HuH-7 (cell line): ENCODE measurements at regions not wholly inside any gene's neighbourhood (a gene's known extent, or its start where the extent isn't known, plus 50 kb on each side); places are given as distances from the start of the nearest gene placed in this dataset.
"Not testable (repeated sequence)": the region's sequence is repeated elsewhere in the genome, so short reads cannot be mapped to it uniquely, and the experiment has no call there.

Experiments
- DNase-seq: peaks from one replicate; pipeline ENCODE4 v3.0.0; 2011; ENCODE audit warnings: low spot score

DNA sequence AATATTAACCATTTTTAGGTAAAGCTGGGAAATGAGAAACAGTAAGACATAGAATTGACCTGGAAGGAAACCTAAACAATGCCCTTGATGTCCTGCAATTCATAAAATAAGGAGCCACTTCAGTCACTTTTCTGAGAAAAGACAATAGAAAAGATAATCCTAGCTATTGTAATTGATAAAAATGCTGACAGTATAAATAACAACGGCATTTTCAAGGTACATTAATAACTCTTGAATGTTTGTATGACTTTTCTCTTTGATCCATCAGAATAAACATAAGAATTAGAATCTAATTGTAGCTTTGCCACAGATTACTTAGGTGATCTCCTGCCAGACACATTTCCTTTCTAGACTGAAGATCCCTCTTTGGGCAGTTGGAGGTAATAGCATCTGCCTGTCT lies 719.5 kb downstream of the SLC4A3 start:
- no peak for DNase-seq

- DNase-seq = no peak
These were observed 720.2 kb downstream of the SLC4A3 start for GRCh38 chr2:220347626-220348025.

DNA sequence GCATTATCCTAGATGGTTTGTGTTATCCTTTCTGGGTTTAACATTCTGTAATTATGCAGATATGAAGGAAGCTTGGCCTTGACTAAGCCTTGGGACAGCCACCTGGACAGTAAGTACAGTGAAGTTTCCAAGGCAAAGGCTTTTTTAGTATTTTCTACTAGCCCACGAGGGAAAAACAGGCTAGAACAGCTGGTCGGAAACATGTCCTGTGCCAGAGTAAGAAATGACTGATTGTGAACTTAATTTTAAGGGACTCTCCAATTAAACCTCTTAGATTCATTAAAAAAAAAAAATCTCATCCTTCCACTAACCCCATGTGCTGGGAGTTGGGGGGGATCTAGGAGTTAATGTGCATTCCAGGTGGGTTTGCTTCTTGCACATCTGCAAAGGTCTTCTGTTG lies 720.8 kb downstream of the SLC4A3 start:
- DNase-seq = no peak

DNA sequence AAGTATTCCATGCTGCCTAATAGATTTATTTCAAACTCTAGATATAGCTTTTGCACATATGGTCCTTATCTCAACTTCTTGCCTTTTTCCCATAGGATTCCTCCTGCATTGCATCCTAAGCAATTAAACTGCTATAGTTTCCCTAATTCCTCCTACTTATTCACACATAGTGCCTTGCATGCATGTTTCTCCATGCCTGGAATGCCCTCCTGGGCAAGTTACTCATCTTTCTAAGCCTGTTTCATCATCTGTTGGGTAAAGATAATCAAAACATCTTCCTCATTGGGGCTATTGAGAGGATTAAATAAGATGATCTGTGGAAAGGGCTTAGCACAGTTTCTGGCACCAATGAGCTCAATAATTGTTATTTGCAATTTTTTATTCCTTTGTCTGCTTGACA lies 726.5 kb downstream of the SLC4A3 start:
- no peak for DNase-seq

GRCh38 chr2:220356076-220356475 lies 728.6 kb downstream of the SLC4A3 start:
- no peak for DNase-seq

DNA sequence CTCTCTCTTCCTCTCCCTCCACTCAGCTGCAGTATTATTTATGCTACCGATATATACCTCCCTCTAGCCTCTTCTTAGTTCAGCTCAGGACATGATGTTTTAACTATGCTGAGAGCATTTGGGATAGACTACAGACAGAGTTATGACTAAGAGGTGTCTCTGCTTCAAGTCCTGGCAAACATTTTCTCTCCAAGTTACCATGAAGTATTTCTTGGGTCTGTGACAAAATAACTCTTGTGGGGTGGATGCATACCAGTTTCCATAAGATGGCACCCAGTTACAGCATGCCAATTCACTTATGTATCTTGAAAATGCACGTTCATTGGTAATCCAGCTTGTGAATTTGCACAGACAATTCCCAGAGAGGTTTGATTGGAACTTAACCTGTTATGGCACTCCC lies 737.6 kb downstream of the SLC4A3 start:
- DNase-seq = no peak

GRCh38 chr2:220366765-220367164 lies 739.3 kb downstream of the SLC4A3 start:
- no peak for DNase-seq

- DNase-seq = no peak
These were observed 743.3 kb downstream of the SLC4A3 start for GRCh38 chr2:220370764-220371163.

DNA sequence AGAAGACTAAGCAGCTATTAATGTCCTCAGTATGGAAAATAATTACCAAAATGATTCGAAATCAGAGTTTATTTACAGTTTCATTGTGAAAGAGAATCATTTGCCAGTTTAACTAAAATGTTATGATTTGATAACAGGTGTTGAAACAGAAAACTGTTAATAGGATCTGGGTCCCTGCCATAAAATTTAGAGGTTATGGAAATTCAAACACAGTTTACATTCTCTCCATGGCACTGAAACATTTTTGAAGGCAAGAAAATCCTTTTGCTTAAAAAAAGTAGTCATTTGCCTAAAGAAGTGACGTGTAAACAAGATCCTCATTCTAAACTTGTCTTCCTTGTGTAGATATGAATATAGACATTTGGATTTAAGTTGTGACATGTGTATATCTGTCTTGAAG lies 743.8 kb downstream of the SLC4A3 start:
- DNase-seq = no peak

DNA sequence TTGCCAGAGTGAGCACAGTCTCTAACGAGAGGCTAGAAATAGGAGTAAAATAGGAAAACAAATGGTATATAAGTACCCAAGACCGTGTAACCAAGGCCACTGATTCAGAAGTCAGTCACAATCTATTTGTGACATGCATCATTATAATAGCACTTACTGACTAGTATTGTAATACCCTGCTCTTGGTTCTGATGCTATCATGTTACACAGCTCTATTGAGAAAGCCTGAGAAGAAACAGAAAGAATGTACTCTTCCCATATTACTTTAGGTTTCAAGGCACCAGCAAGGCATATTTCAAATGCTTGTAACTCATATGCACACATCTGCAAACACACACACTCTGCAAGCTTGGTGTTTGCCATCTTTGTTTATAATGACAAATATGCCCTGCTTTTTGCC lies 746.4 kb downstream of the SLC4A3 start:
- no peak for DNase-seq

DNA sequence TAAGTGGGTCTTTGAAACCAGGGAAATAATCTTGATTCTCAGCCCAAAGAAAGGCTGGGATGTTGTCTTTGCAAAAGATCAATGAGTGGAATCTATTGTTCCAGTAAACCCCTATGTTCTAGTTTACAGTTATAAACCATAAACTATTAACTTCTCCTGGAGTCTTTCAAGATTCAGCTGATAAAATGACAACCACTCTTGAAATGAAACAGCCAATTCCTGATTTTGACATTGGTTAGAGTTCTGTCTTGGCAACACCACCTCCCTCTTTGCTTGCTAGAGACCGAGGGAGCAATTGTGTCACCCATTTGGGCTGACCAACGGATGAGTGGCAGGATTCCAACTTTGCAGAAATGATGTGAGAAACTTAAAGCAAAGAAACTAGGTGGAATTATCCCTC lies 746.9 kb downstream of the SLC4A3 start:
- no peak for DNase-seq

DNA sequence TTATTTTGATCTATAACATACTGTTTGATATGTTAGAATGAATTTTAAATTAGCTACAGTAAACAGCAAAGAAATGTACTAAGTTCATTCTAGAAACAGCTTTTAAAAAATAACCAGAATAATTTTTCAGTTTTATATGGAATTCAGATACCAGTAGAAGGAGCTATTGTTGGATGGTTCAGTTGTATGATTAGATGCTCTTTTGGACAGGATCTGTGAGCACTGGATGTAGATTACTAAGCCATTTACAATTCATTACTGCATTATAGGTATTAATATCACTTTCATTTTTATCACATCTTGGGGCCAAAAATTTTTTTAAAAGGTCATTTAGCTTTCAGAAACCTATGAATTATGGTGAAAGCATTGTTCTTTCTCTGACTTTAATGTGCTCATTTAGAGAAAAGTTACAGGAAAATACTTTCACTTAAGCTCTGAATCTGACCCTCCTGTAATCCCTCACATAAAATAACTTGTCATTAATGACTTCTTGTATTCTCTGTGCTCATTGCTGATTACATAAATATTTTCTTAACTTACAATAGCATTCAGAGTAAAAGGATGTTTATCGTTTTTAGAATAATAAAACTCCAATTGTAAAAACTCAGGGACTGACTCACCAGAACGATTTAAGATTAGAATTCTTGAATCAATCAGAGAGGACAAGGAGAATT lies 750.2 kb downstream of the SLC4A3 start:
- no peak for DNase-seq

GRCh38 chr2:220387758-220388157 lies 760.3 kb downstream of the SLC4A3 start:
- DNase-seq = not testable (repeated sequence)

- no peak for DNase-seq
These were observed 766.3 kb downstream of the SLC4A3 start for GRCh38 chr2:220393711-220394110.

DNA sequence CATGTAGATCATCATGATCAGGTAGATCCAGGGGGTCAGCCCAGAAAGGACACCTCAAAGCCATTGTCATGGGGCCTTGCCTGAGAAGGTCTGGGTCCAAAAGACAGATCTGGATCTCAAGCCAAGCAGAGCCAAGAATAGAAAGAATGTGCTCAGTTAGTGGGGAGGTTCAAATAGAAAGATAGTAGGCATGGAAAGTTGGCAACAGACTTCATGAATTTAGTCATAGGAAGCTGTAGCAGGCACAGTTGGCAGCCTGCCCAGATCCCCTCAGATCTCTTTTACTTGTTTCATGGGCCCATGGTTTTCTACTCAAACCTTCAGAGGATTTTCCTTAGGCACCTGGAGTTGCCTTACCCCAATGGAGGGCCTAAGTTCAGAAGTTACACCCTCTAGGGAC lies 767.0 kb downstream of the SLC4A3 start:
- no peak for DNase-seq

DNA sequence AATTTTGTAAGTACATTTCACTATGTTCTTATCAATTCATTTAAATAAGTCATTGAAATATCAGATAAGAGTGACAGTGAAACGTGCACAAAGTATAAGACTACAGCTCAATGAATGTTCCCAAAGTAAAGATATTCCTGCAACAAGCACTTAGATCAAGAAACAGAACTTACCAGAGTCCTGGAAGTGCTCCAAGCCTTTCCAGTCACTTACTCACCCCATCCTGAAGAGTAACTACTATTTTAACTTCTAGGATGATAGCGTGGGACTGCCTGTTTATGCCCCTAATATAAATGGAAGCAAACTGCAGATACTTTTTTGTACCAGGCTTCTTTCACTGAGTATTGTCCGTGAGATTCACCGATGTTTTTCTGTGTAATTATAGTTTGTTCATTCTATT lies 768.9 kb downstream of the SLC4A3 start:
- DNase-seq = no peak

DNA sequence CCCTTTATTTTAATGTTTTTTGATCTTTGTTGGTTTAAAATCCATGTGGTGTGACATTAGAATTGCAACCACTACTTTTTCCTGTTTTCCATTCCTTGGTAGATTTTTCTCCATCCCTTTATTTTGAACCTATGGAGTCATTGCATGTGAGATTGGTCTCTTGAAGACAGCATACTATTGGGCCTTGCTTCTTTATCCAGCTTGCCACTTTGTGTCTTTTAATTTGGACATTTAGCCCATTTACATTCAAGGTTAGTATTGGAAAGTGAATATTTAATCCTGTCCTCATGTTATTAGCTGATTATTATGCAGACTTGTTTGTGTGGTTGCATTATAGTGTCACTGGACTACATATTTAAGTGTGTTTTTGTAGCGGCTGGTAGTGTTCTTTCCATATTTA lies 782.9 kb downstream of the SLC4A3 start:
- DNase-seq = no peak

GRCh38 chr2:220417503-220417902 lies 790.1 kb downstream of the SLC4A3 start:
- no peak for DNase-seq

DNA sequence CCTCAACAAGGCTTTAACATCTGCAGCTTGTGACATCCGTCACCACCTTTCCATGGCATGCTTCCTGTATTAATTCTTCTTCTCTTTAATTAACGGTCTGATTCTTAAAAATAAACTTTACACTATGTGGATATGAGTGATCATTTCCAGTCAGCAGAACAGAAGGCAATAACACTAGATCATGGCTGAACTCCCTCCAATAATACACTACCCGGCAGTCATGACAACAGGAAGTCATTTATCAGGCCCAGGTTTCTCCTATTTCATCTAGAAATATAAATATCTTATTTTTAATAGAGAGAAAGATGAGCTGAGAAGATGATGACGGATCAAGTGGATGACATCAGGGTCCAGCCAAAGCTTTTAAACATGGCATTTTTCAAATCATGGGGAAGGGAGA lies 792.2 kb downstream of the SLC4A3 start:
- DNase-seq = no peak

- no peak for DNase-seq
These were observed 793.4 kb downstream of the SLC4A3 start for GRCh38 chr2:220420820-220421219.

DNA sequence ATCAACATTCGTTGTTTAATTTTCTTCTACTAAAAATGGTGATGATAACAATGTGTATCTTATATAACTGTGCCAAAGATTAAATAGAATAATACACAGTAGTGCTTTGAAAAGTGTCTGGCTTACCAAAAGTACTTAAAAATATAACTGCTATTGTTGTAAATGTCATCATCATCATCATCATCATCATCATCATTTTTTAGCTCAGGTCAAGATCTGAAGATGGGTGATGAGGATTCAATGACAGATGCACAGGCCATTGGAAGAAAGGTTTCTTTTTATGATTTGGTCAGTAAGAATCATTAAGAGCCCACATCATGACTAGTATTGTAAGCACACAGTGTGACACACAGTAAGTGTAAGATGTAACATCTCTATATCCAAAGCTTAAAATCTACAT lies 795.2 kb downstream of the SLC4A3 start:
- no peak for DNase-seq

GRCh38 chr2:220424561-220424960 lies 797.1 kb downstream of the SLC4A3 start:
- DNase-seq = no peak

GRCh38 chr2:220432645-220433044 lies 805.2 kb downstream of the SLC4A3 start:
- DNase-seq = no peak

GRCh38 chr2:220433131-220433530 lies 805.7 kb downstream of the SLC4A3 start:
- DNase-seq = no peak

GRCh38 chr2:220434385-220434784 lies 807.0 kb downstream of the SLC4A3 start:
- no peak for DNase-seq
